H9 (cell line): ENCODE measurements at regions not wholly inside any gene's neighbourhood (a gene's known extent, or its start where the extent isn't known, plus 50 kb on each side); places are given as distances from the start of the nearest gene placed in this dataset.

Source experiments
- DNase-seq: peaks from one replicate; pipeline ENCODE4 v3.0.0-alpha.2; 2017
- H2AFZ ChIP-seq: one replicate; pipeline ENCODE4 v1.6.1; 2013; ENCODE audit warnings: mild to moderate bottlenecking, low read length, control low read depth, moderate library complexity
- H2AK5ac ChIP-seq: 2 replicates; pipeline ENCODE4 v1.6.1; 2013; ENCODE audit warnings: low read length, control low read depth, mixed read lengths; ENCODE audit not compliant: insufficient read length
- H2BK120ac ChIP-seq: one replicate; pipeline ENCODE4 v1.6.1; 2013; ENCODE audit warnings: low read depth, mild to moderate bottlenecking, low read length, control low read depth, inconsistent platforms; ENCODE audit not compliant: poor library complexity, severe bottlenecking
- H2BK12ac ChIP-seq: 2 replicates; pipeline ENCODE4 v1.6.1; 2013; ENCODE audit warnings: low read length, control low read depth, mixed read lengths, low read depth; ENCODE audit not compliant: insufficient read length
- H2BK15ac ChIP-seq: 2 replicates; pipeline ENCODE4 v1.6.1; 2013; ENCODE audit warnings: low read depth, low read length, control low read depth
- H2BK20ac ChIP-seq: one replicate; pipeline ENCODE4 v1.6.1; 2013; ENCODE audit warnings: low read depth, mild to moderate bottlenecking, low read length, control low read depth, inconsistent platforms; ENCODE audit not compliant: poor library complexity, severe bottlenecking
- H2BK5ac ChIP-seq: 2 replicates; pipeline ENCODE4 v1.6.1; 2013; ENCODE audit warnings: low read length, control low read depth, mixed read lengths; ENCODE audit not compliant: insufficient read length
- H3K14ac ChIP-seq: 2 replicates; pipeline ENCODE4 v1.6.1; 2013; ENCODE audit warnings: low read length, control low read depth; ENCODE audit not compliant: insufficient read depth
- H3K18ac ChIP-seq: 2 replicates; pipeline ENCODE4 v1.6.1; 2013; ENCODE audit warnings: low read depth, mild to moderate bottlenecking, mixed read lengths, low read length, control low read depth; ENCODE audit not compliant: insufficient read length
- H3K23ac ChIP-seq: 2 replicates; pipeline ENCODE4 v1.6.1; 2013; ENCODE audit warnings: low read length, control low read depth, mixed read lengths, low read depth; ENCODE audit not compliant: insufficient read length
- H3K23me2 ChIP-seq: 2 replicates; pipeline ENCODE4 v1.6.1; 2013; ENCODE audit warnings: low read depth, mild to moderate bottlenecking, mixed read lengths, low read length, control low read depth; ENCODE audit not compliant: insufficient read length, poor library complexity, severe bottlenecking
- H3K27ac ChIP-seq: 2 replicates; pipeline ENCODE4 v1.5.1; 2013; ENCODE audit warnings: low read length, control low read depth, mixed read lengths, low read depth; ENCODE audit not compliant: insufficient read length
- H3K27me3 ChIP-seq: 2 replicates; pipeline ENCODE4 v1.6.1; 2013; ENCODE audit warnings: low read length, control low read depth, inconsistent platforms; ENCODE audit not compliant: insufficient read depth
- H3K4ac ChIP-seq: 2 replicates; pipeline ENCODE4 v1.6.1; 2013; ENCODE audit warnings: low read depth, mild to moderate bottlenecking, control low read depth, inconsistent platforms, low read length, moderate library complexity
- H3K4me1 ChIP-seq: 2 replicates; pipeline ENCODE4 v1.6.1; 2013; ENCODE audit warnings: low read length, control low read depth, inconsistent platforms; ENCODE audit not compliant: insufficient read depth
- H3K4me2 ChIP-seq: 2 replicates; pipeline ENCODE4 v1.6.1; 2013; ENCODE audit warnings: low read length, control low read depth, mixed read lengths; ENCODE audit not compliant: insufficient read length, insufficient read depth
- H3K56ac ChIP-seq: 2 replicates; pipeline ENCODE4 v1.6.1; 2013; ENCODE audit warnings: low read depth, mild to moderate bottlenecking, mixed read lengths, low read length, control low read depth; ENCODE audit not compliant: insufficient read length
- H3K79me1 ChIP-seq: 2 replicates; pipeline ENCODE4 v1.6.1; 2013; ENCODE audit warnings: low read depth, mild to moderate bottlenecking, moderate library complexity, low read length, control low read depth, inconsistent platforms; ENCODE audit not compliant: insufficient read depth, poor library complexity, severe bottlenecking
- H3K79me2 ChIP-seq: 2 replicates; pipeline ENCODE4 v1.6.1; 2013; ENCODE audit warnings: low read length, control low read depth, inconsistent platforms; ENCODE audit not compliant: insufficient read depth
- H3K9ac ChIP-seq: 2 replicates; pipeline ENCODE4 v1.6.1; 2013; ENCODE audit warnings: low read length, control low read depth, mixed read lengths; ENCODE audit not compliant: insufficient read length; ENCODE audit errors: extremely low read depth
- H3K9me3 ChIP-seq: one replicate; pipeline ENCODE4 v1.6.1; 2013; ENCODE audit warnings: low read depth, low read length, inconsistent platforms; ENCODE audit not compliant: control insufficient read depth
- H3T11ph ChIP-seq: one replicate; pipeline ENCODE4 v1.6.1; 2013; ENCODE audit warnings: mild to moderate bottlenecking, low read length, control low read depth, inconsistent platforms
- H4K20me1 ChIP-seq: one replicate; pipeline ENCODE4 v1.6.1; 2013; ENCODE audit not compliant: control insufficient read depth, insufficient read length, insufficient read depth
- H4K5ac ChIP-seq: 2 replicates; pipeline ENCODE4 v1.6.1; 2013; ENCODE audit warnings: low read depth, mild to moderate bottlenecking, mixed read lengths, low read length, control low read depth; ENCODE audit not compliant: insufficient read length
- H4K8ac ChIP-seq: replicated peaks from 2 replicates; pipeline ENCODE4 v1.6.1; 2013; ENCODE audit warnings: low read length, control low read depth, mixed read lengths, low read depth; ENCODE audit not compliant: insufficient read length
- H4K91ac ChIP-seq: 2 replicates; pipeline ENCODE4 v1.6.1; 2013; ENCODE audit warnings: low read depth, mild to moderate bottlenecking, moderate library complexity, mixed read lengths, low read length, control low read depth; ENCODE audit not compliant: insufficient read length
- H3K27ac Mint-ChIP-seq, 3 experiments: 2 replicates in 2 of 3; 3 replicates in 1 of 3; pipeline ENCODE4 v1.8.0; 2020 to 2021; ENCODE audit warnings: mixed read lengths in 3 of 3, mild to moderate bottlenecking in 1 of 3, moderate library complexity in 1 of 3
- H3K27me3 Mint-ChIP-seq: 2 replicates; pipeline ENCODE4 v1.8.0; 2021; ENCODE audit warnings: low read depth, mild to moderate bottlenecking, moderate library complexity, mixed read lengths
- H3K36me3 Mint-ChIP-seq, 3 experiments: 2 replicates in 2 of 3; 3 replicates in 1 of 3; pipeline ENCODE4 v1.8.0; 2020 to 2021; ENCODE audit warnings: low read depth in 3 of 3, mixed read lengths in 3 of 3; ENCODE audit not compliant: insufficient read depth in 1 of 3
- H3K4me1 Mint-ChIP-seq, 2 experiments: 2 replicates each; pipeline ENCODE4 v1.8.0; 2020; ENCODE audit warnings: mixed read lengths in 2 of 2
- H3K4me3 Mint-ChIP-seq, 2 experiments: 2 replicates in 1 of 2; 3 replicates in 1 of 2; pipeline ENCODE4 v1.8.0; 2020 to 2021; ENCODE audit warnings: mild to moderate bottlenecking in 2 of 2, mixed read lengths in 2 of 2, moderate library complexity in 1 of 2
- H3K9me3 Mint-ChIP-seq, 2 experiments: 2 replicates in 1 of 2; 3 replicates in 1 of 2; pipeline ENCODE4 v1.8.0; 2020; ENCODE audit warnings: mild to moderate bottlenecking in 2 of 2, mixed read lengths in 2 of 2, moderate library complexity in 1 of 2
- CTCF ChIP-seq: fragments of 200-600 bp; sonication (generic); conservative IDR thresholded peaks from 3 replicates; pipeline ENCODE4 v1.8.0; 2021; ENCODE audit warnings: antibody characterized with exemption, mild to moderate bottlenecking
- WGBS: extraction: QIAGEN DNeasy Blood & Tissue Kit; methylation state at CpG from one replicate; pipeline ENCODE4 v1.1.7; 2013; ENCODE audit warnings: missing lambda C conversion rate, low lambda C conversion rate, mixed read lengths; ENCODE audit not compliant: insufficient read length; ENCODE audit errors: extremely low coverage; 5-methylcytosine and 5-hydroxymethylcytosine counted together

DNA sequence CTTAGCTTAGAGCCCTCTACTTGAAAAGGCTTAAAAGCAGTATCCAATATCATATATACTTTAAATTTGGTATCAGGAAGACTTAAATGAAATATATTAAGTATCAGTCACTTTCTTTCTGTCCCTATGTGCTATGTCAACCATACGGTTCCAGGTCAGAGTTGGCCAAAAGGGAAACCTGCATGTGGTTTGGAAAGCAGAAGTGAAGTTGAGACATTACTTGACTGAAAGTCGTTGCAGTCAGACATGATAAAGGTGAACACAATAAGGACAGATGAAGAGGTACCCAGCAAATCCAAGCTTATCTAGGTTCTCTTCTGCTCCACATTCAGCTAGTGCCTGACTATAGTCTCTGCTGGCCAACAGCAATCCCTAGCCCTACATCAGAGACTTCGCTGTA is 336.8 kb downstream of the KCNA4 start:
- TF ChIP-seq CTCF: no peak
- Histone ChIP-seq H2AK5ac (no peak overlapping the region), H3K27ac (no peak overlapping the region), H3K4ac (no peak overlapping the region), H4K5ac (no peak overlapping the region), H3K4me1 (no peaks in the 10 kb centered on the region), H4K20me1 (no peaks in the 10 kb centered on the region), H2BK5ac (no peak overlapping the region), H3K23me2 (no peaks in the 10 kb centered on the region), H3K18ac (no peak overlapping the region), H3K27me3 (no peaks in the 10 kb centered on the region), H3K9ac (no peak overlapping the region), H3K9me3 (no peaks in the 10 kb centered on the region), H2AFZ (no peak overlapping the region), H2BK15ac (no peak overlapping the region), H3K56ac (no peak overlapping the region), H2BK12ac (no peak overlapping the region), H4K8ac (no peak overlapping the region), H2BK120ac (no peak overlapping the region), H3K79me2 (no peaks in the 10 kb centered on the region), H3K23ac (no peak overlapping the region), H3K14ac (no peak overlapping the region), H3K79me1 (no peaks in the 10 kb centered on the region), H2BK20ac (no peak overlapping the region), H4K91ac (no peak overlapping the region), H3T11ph (no peak overlapping the region), H3K4me2 (no peak overlapping the region)
- no peak for DNase-seq
- Mint-ChIP-seq H3K4me3 (no peak overlapping the region), H3K27ac (no peak overlapping the region), H3K4me1 (no peaks in the 10 kb centered on the region), H3K9me3 (no peaks in the 10 kb centered on the region), H3K27me3 (no peaks in the 10 kb centered on the region; the same call in none of the 2 replicates), H3K36me3 (no peaks in the 10 kb centered on the region)
- no CpG with 5 or more reads among the region's 3 CpGs for WGBS
